ENCODE measurements at regions not wholly inside any gene's neighbourhood (a gene's known extent, or its start where the extent isn't known, plus 50 kb on each side); places are given as distances from the start of the nearest gene placed in this dataset.

GRCh38 chr3:18247776-18248310 lies 177.3 kb downstream of the SATB1 start:
- TF ChIP-seq POLR2AphosphoS5 (IDR thresholded peaks at IDR 0.05; ENCODE audit: low read depth, low read length) (no peak), POLR2A (IDR thresholded peaks at IDR 0.05; ENCODE audit: low read depth, low read length) (no peak), TAF1 (IDR thresholded peaks at IDR 0.05; ENCODE audit: low read depth, low read length) (no peak), SPI1 (IDR thresholded peaks at IDR 0.05; ENCODE audit: low read depth, low read length) (no peak)

Measured in GM12891 (cell line).